HG03460 (cell line): ENCODE measurements at regions not wholly inside any gene's neighbourhood (a gene's known extent, or its start where the extent isn't known, plus 50 kb on each side); places are given as distances from the start of the nearest gene placed in this dataset.
"Not testable (repeated sequence)": the region's sequence is repeated elsewhere in the genome, so short reads cannot be mapped to it uniquely, and the experiment has no call there.

Experiments
- ATAC-seq: cut with Tn5 transposase; IDR thresholded peaks from one replicate; pipeline ENCODE4 v1.9.1; 2021; ENCODE audit not compliant: unreplicated experiment

GRCh38 chr6:9851006-9851405, 563.9 kb downstream of the TFAP2A start:
- ATAC-seq, result no peak

GRCh38 chr6:9848094-9848493, 566.8 kb downstream of the TFAP2A start:
- ATAC-seq, result no peak

- no peak for ATAC-seq
Measured at GRCh38 chr6:9841886-9842725, 572.8 kb downstream of the TFAP2A start.

GRCh38 chr6:9834233-9834632, 580.6 kb downstream of the TFAP2A start:
- no peak for ATAC-seq

GRCh38 chr6:9831783-9832182, 583.1 kb downstream of the TFAP2A start:
- ATAC-seq, result no peak

GRCh38 chr6:9830808-9831207, 584.1 kb downstream of the TFAP2A start:
- ATAC-seq, result no peak

- no peak for ATAC-seq
Measured at GRCh38 chr6:9825526-9825925, 589.3 kb downstream of the TFAP2A start.

- ATAC-seq, result not testable (repeated sequence)
Measured at GRCh38 chr6:9810727-9811126, 604.1 kb downstream of the TFAP2A start.

GRCh38 chr6:9810286-9810685, 604.6 kb downstream of the TFAP2A start:
- no peak for ATAC-seq

GRCh38 chr6:9806195-9806594, 608.7 kb downstream of the TFAP2A start:
- no peak for ATAC-seq

GRCh38 chr6:9801249-9801754, 613.6 kb downstream of the TFAP2A start:
- ATAC-seq, result no peak

- no peak for ATAC-seq
Measured at GRCh38 chr6:9799582-9799981, 615.3 kb downstream of the TFAP2A start.

- no peak for ATAC-seq
Measured at GRCh38 chr6:9796827-9797226, 618.0 kb downstream of the TFAP2A start.

- ATAC-seq, result no peak
Measured at GRCh38 chr6:9795880-9796279, 619.0 kb downstream of the TFAP2A start.

- no peak for ATAC-seq
Measured at GRCh38 chr6:9789201-9789600, 625.7 kb downstream of the TFAP2A start.

- no peak for ATAC-seq
Measured at GRCh38 chr6:9784786-9785185, 630.1 kb downstream of the TFAP2A start.

- ATAC-seq, result no peak
Measured at GRCh38 chr6:9783567-9783966, 631.3 kb downstream of the TFAP2A start.

GRCh38 chr6:9766240-9766915, 648.5 kb downstream of the TFAP2A start:
- peak; percentile 59 for ATAC-seq

GRCh38 chr6:9761220-9761619, 653.7 kb downstream of the TFAP2A start:
- no peak for ATAC-seq

- ATAC-seq, result no peak
Measured at GRCh38 chr6:9754515-9754914, 660.4 kb downstream of the TFAP2A start.

- no peak for ATAC-seq
Measured at GRCh38 chr6:9745966-9746365, 668.9 kb downstream of the TFAP2A start.

GRCh38 chr6:9745476-9745875, 669.4 kb downstream of the TFAP2A start:
- ATAC-seq, result no peak
